ENCODE measurements at regions not wholly inside any gene's neighbourhood (a gene's known extent, or its start where the extent isn't known, plus 50 kb on each side); places are given as distances from the start of the nearest gene placed in this dataset.

GRCh38 chr20:24406251-24406650 is 63.2 kb upstream of the SYNDIG1 start:
- DNase-seq (ENCODE audit: low spot score) = no peak
- in situ Hi-C loops (cut with MboI; ENCODE audit: low pct_unique_long_range_greater_than_20kb, low sequenced_read_pairs, unreplicated experiment) = no loop called here
- no peak for TF ChIP-seq CTCF (IDR thresholded peaks at IDR 0.05; ENCODE audit: extremely low read depth, insufficient read depth, missing control alignments)

GRCh38 chr20:24405810-24406209 is 63.6 kb upstream of the SYNDIG1 start:
- no peak for DNase-seq (ENCODE audit: low spot score)
- no peak for TF ChIP-seq CTCF (IDR thresholded peaks at IDR 0.05; ENCODE audit: extremely low read depth, insufficient read depth, missing control alignments)
- in situ Hi-C loops (cut with MboI; ENCODE audit: low pct_unique_long_range_greater_than_20kb, low sequenced_read_pairs, unreplicated experiment) = no loop called here

GRCh38 chr20:24403406-24403805 is 66.0 kb upstream of the SYNDIG1 start:
- no peak for DNase-seq (ENCODE audit: low spot score)
- no peak for TF ChIP-seq CTCF (IDR thresholded peaks at IDR 0.05; ENCODE audit: extremely low read depth, insufficient read depth, missing control alignments)
- in situ Hi-C loops (cut with MboI; ENCODE audit: low pct_unique_long_range_greater_than_20kb, low sequenced_read_pairs, unreplicated experiment) = no loop called here

- in situ Hi-C loops (cut with MboI; ENCODE audit: low pct_unique_long_range_greater_than_20kb, low sequenced_read_pairs, unreplicated experiment) = no loop called here
- DNase-seq (ENCODE audit: low spot score) = no peak
- TF ChIP-seq CTCF (IDR thresholded peaks at IDR 0.05; ENCODE audit: extremely low read depth, insufficient read depth, missing control alignments) = no peak
Observed at GRCh38 chr20:24402188-24402587, 67.2 kb upstream of the SYNDIG1 start.

GRCh38 chr20:24395151-24395550 is 74.3 kb upstream of the SYNDIG1 start:
- DNase-seq (ENCODE audit: low spot score) = no peak
- in situ Hi-C loops (cut with MboI; ENCODE audit: low pct_unique_long_range_greater_than_20kb, low sequenced_read_pairs, unreplicated experiment) = no loop called here
- TF ChIP-seq CTCF (IDR thresholded peaks at IDR 0.05; ENCODE audit: extremely low read depth, insufficient read depth, missing control alignments) = no peak

- in situ Hi-C loops (cut with MboI; ENCODE audit: low pct_unique_long_range_greater_than_20kb, low sequenced_read_pairs, unreplicated experiment) = no loop called here
- DNase-seq (ENCODE audit: low spot score) = no peak
- no peak for TF ChIP-seq CTCF (IDR thresholded peaks at IDR 0.05; ENCODE audit: extremely low read depth, insufficient read depth, missing control alignments)
Observed at GRCh38 chr20:24393903-24394302, 75.5 kb upstream of the SYNDIG1 start.

GRCh38 chr20:24392612-24393011 is 76.8 kb upstream of the SYNDIG1 start:
- TF ChIP-seq CTCF (IDR thresholded peaks at IDR 0.05; ENCODE audit: extremely low read depth, insufficient read depth, missing control alignments) = no peak
- DNase-seq (ENCODE audit: low spot score) = no peak
- in situ Hi-C loops (cut with MboI; ENCODE audit: low pct_unique_long_range_greater_than_20kb, low sequenced_read_pairs, unreplicated experiment) = no loop called here

All from GM13977 (cell line).